ENCODE measurements at regions not wholly inside any gene's neighbourhood (a gene's known extent, or its start where the extent isn't known, plus 50 kb on each side); places are given as distances from the start of the nearest gene placed in this dataset.

- TF ChIP-seq CTCF (IDR thresholded peaks at IDR 0.05) = no peak
- intact Hi-C loops (cut with DNase I) = no loop called here
- no peaks in the 10 kb centered on the region for H3K36me3 ChIP-seq
- H3K27ac ChIP-seq = no peak overlapping the region
- ATAC-seq = no peak
- H3K9me3 ChIP-seq = no peaks in the 10 kb centered on the region
- DNase-seq = peak in 1 of 4 donors; percentile 29
- no peak overlapping the region for H3K4me3 ChIP-seq
- H3K27me3 ChIP-seq = no peaks in the 10 kb centered on the region
- H3K4me1 ChIP-seq = no peaks in the 10 kb centered on the region
Observed at GRCh38 chr12:83528571-83528970, 841.9 kb downstream of the TMTC2 start.

- Histone ChIP-seq H3K4me3 (no peak overlapping the region), H3K4me1 (no peaks in the 10 kb centered on the region), H3K36me3 (no peaks in the 10 kb centered on the region), H3K9me3 (no peaks in the 10 kb centered on the region), H3K27me3 (no peaks in the 10 kb centered on the region), H3K27ac (no peak overlapping the region)
- intact Hi-C loops (cut with DNase I) = no loop called here
- no peak for TF ChIP-seq CTCF (IDR thresholded peaks at IDR 0.05)
- DNase-seq (no peak), ATAC-seq (no peak)
Observed at GRCh38 chr12:83527810-83528209, 841.1 kb downstream of the TMTC2 start.

- no peaks in the 10 kb centered on the region for H3K27me3 ChIP-seq
- H3K4me1 ChIP-seq = no peaks in the 10 kb centered on the region
- no peak for ATAC-seq
- TF ChIP-seq CTCF (IDR thresholded peaks at IDR 0.05) = no peak
- no peaks in the 10 kb centered on the region for H3K9me3 ChIP-seq
- intact Hi-C loops (cut with DNase I) = no loop called here
- H3K36me3 ChIP-seq = no peaks in the 10 kb centered on the region
- no peak for DNase-seq
- no peak overlapping the region for H3K4me3 ChIP-seq
- no peak overlapping the region for H3K27ac ChIP-seq
Observed at GRCh38 chr12:83515306-83516026, 828.8 kb downstream of the TMTC2 start.

GRCh38 chr12:83514372-83514771 lies 827.7 kb downstream of the TMTC2 start:
- Histone ChIP-seq H3K27me3 (no peaks in the 10 kb centered on the region), H3K9me3 (no peaks in the 10 kb centered on the region), H3K27ac (no peak overlapping the region), H3K4me1 (no peaks in the 10 kb centered on the region), H3K4me3 (no peak overlapping the region), H3K36me3 (no peaks in the 10 kb centered on the region)
- TF ChIP-seq CTCF (IDR thresholded peaks at IDR 0.05) = no peak
- intact Hi-C loops (cut with DNase I) = no loop called here
- DNase-seq = no peak
- ATAC-seq = no peak

- H3K9me3 ChIP-seq = peaks cover 0 to 12% of the 10 kb centered on the region in 2 donors
- no peak overlapping the region for H3K27ac ChIP-seq
- H3K4me1 ChIP-seq = no peaks in the 10 kb centered on the region
- H3K36me3 ChIP-seq = no peaks in the 10 kb centered on the region
- H3K27me3 ChIP-seq = no peaks in the 10 kb centered on the region
- no peak for TF ChIP-seq CTCF (IDR thresholded peaks at IDR 0.05)
- no peak for DNase-seq
- intact Hi-C loops (cut with DNase I) = no loop called here
- H3K4me3 ChIP-seq = no peak overlapping the region
- no peak for ATAC-seq
Observed at GRCh38 chr12:83506841-83507240, 820.1 kb downstream of the TMTC2 start.
